ENCODE measurements at regions not wholly inside any gene's neighbourhood (a gene's known extent, or its start where the extent isn't known, plus 50 kb on each side); places are given as distances from the start of the nearest gene placed in this dataset.

DNA sequence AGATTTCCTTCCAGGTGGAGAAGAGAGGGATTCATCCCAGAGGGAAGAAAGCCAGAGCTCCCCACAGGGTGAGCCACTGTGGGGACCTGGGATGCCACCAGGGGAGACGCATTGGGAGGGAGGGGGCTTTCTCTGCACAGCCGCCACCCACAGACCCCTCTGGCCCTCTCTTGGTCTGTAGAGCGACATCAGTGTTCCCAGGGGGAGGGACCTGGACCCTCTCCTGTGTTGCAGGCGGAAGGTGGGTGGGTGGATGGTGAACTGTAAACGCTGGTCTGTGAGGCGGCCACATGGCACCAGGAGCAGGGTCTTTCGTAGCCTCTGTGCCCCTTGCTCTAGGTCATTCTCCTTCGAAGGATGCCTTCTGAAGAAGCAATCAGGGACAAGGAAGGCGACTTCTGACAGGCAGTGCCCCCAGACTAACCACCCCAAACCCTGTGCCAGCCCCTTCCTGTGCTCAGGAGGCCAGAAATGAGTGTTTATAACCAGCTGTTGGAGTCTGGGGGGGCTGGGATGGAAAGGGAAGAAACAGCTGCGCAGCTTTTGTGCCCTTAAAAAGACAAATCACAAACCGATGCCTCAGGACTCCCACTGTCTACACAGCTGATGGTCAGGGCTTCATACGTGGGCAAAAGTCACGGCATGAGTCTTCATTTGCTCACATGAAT, 121.4 kb upstream of the ZBTB40 start (continued):
- TF ChIP-seq, protein P1, sequence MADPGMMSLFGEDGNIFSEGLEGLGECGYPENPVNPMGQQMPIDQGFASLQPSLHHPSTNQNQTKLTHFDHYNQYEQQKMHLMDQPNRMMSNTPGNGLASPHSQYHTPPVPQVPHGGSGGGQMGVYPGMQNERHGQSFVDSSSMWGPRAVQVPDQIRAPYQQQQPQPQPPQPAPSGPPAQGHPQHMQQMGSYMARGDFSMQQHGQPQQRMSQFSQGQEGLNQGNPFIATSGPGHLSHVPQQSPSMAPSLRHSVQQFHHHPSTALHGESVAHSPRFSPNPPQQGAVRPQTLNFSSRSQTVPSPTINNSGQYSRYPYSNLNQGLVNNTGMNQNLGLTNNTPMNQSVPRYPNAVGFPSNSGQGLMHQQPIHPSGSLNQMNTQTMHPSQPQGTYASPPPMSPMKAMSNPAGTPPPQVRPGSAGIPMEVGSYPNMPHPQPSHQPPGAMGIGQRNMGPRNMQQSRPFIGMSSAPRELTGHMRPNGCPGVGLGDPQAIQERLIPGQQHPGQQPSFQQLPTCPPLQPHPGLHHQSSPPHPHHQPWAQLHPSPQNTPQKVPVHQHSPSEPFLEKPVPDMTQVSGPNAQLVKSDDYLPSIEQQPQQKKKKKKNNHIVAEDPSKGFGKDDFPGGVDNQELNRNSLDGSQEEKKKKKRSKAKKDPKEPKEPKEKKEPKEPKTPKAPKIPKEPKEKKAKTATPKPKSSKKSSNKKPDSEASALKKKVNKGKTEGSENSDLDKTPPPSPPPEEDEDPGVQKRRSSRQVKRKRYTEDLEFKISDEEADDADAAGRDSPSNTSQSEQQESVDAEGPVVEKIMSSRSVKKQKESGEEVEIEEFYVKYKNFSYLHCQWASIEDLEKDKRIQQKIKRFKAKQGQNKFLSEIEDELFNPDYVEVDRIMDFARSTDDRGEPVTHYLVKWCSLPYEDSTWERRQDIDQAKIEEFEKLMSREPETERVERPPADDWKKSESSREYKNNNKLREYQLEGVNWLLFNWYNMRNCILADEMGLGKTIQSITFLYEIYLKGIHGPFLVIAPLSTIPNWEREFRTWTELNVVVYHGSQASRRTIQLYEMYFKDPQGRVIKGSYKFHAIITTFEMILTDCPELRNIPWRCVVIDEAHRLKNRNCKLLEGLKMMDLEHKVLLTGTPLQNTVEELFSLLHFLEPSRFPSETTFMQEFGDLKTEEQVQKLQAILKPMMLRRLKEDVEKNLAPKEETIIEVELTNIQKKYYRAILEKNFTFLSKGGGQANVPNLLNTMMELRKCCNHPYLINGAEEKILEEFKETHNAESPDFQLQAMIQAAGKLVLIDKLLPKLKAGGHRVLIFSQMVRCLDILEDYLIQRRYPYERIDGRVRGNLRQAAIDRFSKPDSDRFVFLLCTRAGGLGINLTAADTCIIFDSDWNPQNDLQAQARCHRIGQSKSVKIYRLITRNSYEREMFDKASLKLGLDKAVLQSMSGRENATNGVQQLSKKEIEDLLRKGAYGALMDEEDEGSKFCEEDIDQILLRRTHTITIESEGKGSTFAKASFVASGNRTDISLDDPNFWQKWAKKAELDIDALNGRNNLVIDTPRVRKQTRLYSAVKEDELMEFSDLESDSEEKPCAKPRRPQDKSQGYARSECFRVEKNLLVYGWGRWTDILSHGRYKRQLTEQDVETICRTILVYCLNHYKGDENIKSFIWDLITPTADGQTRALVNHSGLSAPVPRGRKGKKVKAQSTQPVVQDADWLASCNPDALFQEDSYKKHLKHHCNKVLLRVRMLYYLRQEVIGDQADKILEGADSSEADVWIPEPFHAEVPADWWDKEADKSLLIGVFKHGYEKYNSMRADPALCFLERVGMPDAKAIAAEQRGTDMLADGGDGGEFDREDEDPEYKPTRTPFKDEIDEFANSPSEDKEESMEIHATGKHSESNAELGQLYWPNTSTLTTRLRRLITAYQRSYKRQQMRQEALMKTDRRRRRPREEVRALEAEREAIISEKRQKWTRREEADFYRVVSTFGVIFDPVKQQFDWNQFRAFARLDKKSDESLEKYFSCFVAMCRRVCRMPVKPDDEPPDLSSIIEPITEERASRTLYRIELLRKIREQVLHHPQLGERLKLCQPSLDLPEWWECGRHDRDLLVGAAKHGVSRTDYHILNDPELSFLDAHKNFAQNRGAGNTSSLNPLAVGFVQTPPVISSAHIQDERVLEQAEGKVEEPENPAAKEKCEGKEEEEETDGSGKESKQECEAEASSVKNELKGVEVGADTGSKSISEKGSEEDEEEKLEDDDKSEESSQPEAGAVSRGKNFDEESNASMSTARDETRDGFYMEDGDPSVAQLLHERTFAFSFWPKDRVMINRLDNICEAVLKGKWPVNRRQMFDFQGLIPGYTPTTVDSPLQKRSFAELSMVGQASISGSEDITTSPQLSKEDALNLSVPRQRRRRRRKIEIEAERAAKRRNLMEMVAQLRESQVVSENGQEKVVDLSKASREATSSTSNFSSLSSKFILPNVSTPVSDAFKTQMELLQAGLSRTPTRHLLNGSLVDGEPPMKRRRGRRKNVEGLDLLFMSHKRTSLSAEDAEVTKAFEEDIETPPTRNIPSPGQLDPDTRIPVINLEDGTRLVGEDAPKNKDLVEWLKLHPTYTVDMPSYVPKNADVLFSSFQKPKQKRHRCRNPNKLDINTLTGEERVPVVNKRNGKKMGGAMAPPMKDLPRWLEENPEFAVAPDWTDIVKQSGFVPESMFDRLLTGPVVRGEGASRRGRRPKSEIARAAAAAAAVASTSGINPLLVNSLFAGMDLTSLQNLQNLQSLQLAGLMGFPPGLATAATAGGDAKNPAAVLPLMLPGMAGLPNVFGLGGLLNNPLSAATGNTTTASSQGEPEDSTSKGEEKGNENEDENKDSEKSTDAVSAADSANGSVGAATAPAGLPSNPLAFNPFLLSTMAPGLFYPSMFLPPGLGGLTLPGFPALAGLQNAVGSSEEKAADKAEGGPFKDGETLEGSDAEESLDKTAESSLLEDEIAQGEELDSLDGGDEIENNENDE (IDR thresholded peaks at IDR 0.05; ENCODE audit: insufficient replicate concordance, low read length): no peak
- TF ChIP-seq MAFK (IDR thresholded peaks at IDR 0.05; ENCODE audit: low read depth, low read length) (no peak), GABPA (IDR thresholded peaks at IDR 0.05; ENCODE audit: borderline replicate concordance, insufficient read depth, low read length) (no peak), MAX (IDR thresholded peaks at IDR 0.05) (no peak), CBX5 (IDR thresholded peaks at IDR 0.05; ENCODE audit: low read depth, low read length) (no peak), TEAD4 (IDR thresholded peaks at IDR 0.05; ENCODE audit: low read depth, low read length) (no peak), POLR2A (IDR thresholded peaks at IDR 0.05; ENCODE audit: control extremely low read depth in 1 of 2, low read depth in 2 of 2, low read length in 2 of 2) (no peak), E2F6 (IDR thresholded peaks at IDR 0.05) (no peak)

Measured in H1 (cell line).